ENCODE measurements at regions not wholly inside any gene's neighbourhood (a gene's known extent, or its start where the extent isn't known, plus 50 kb on each side); places are given as distances from the start of the nearest gene placed in this dataset.

GRCh38 chr1:38207275-38207674 lies 160.7 kb upstream of the POU3F1 start:
- H3K4me1 Mint-ChIP-seq = no peaks in the 10 kb centered on the region
- ChIA-PET POLR2A (no interaction called here), CTCF (interaction anchor here (1.3 kb wide), 1 partner anchor 9 kb away, joined by 3 read pairs; no protein-coding TSS in a partner anchor)
- peaks cover 6% of the 10 kb centered on the region for H3K27me3 Mint-ChIP-seq
- no peak overlapping the region for H3K4me3 Mint-ChIP-seq
- H3K27ac Mint-ChIP-seq = no peak overlapping the region
- no peaks in the 10 kb centered on the region for H3K36me3 Mint-ChIP-seq (ENCODE audit: low read depth)
- no peaks in the 10 kb centered on the region for H3K9me3 Mint-ChIP-seq
- no peak for DNase-seq

- Mint-ChIP-seq H3K36me3 (ENCODE audit: low read depth) (no peaks in the 10 kb centered on the region), H3K27me3 (peaks cover 8% of the 10 kb centered on the region), H3K4me1 (no peaks in the 10 kb centered on the region), H3K9me3 (no peaks in the 10 kb centered on the region), H3K27ac (no peak overlapping the region), H3K4me3 (no peak overlapping the region)
- ChIA-PET CTCF (no interaction called here), POLR2A (interaction anchor here (0.6 kb wide), 1 partner anchor 25 kb away, joined by 3 read pairs; no protein-coding TSS in a partner anchor)
- no peak for DNase-seq
Measured at GRCh38 chr1:38204698-38205097, 158.1 kb upstream of the POU3F1 start.

GRCh38 chr1:38203441-38203840 lies 156.8 kb upstream of the POU3F1 start:
- no peak for DNase-seq
- Mint-ChIP-seq H3K4me3 (no peak overlapping the region), H3K9me3 (no peaks in the 10 kb centered on the region), H3K4me1 (no peaks in the 10 kb centered on the region), H3K36me3 (ENCODE audit: low read depth) (no peaks in the 10 kb centered on the region), H3K27ac (no peak overlapping the region), H3K27me3 (peaks cover 14% of the 10 kb centered on the region)
- CTCF ChIA-PET = no interaction called here
- POLR2A ChIA-PET = no interaction called here

- Mint-ChIP-seq H3K36me3 (ENCODE audit: low read depth) (no peaks in the 10 kb centered on the region), H3K4me1 (no peaks in the 10 kb centered on the region), H3K9me3 (no peaks in the 10 kb centered on the region), H3K4me3 (no peak overlapping the region), H3K27ac (no peak overlapping the region), H3K27me3 (peaks cover 14% of the 10 kb centered on the region)
- CTCF ChIA-PET = no interaction called here
- DNase-seq = no peak
- POLR2A ChIA-PET = no interaction called here
Measured at GRCh38 chr1:38201431-38201830, 154.8 kb upstream of the POU3F1 start.

- H3K4me1 Mint-ChIP-seq = no peaks in the 10 kb centered on the region
- no peak for DNase-seq
- H3K9me3 Mint-ChIP-seq = no peaks in the 10 kb centered on the region
- ChIA-PET CTCF (no interaction called here), POLR2A (no interaction called here)
- H3K27me3 Mint-ChIP-seq = peaks cover 14% of the 10 kb centered on the region
- no peaks in the 10 kb centered on the region for H3K36me3 Mint-ChIP-seq (ENCODE audit: low read depth)
- no peak overlapping the region for H3K27ac Mint-ChIP-seq
- no peak overlapping the region for H3K4me3 Mint-ChIP-seq
Measured at GRCh38 chr1:38198621-38199020, 152.0 kb upstream of the POU3F1 start.

GRCh38 chr1:38198099-38198498 lies 151.5 kb upstream of the POU3F1 start:
- Mint-ChIP-seq H3K27me3 (peaks cover 15% of the 10 kb centered on the region), H3K9me3 (no peaks in the 10 kb centered on the region), H3K36me3 (ENCODE audit: low read depth) (no peaks in the 10 kb centered on the region), H3K4me1 (no peaks in the 10 kb centered on the region), H3K27ac (no peak overlapping the region), H3K4me3 (no peak overlapping the region)
- ChIA-PET POLR2A (no interaction called here), CTCF (no interaction called here)
- DNase-seq = no peak

- POLR2A ChIA-PET = no interaction called here
- CTCF ChIA-PET = no interaction called here
- no peaks in the 10 kb centered on the region for H3K4me1 Mint-ChIP-seq
Measured at GRCh38 chr1:38197312-38198061, 150.9 kb upstream of the POU3F1 start.

GRCh38 chr1:38194472-38194871 lies 147.9 kb upstream of the POU3F1 start:
- CTCF ChIA-PET = no interaction called here
- Mint-ChIP-seq H3K27me3 (peaks cover 30% of the 10 kb centered on the region), H3K4me1 (no peaks in the 10 kb centered on the region), H3K27ac (no peak overlapping the region), H3K36me3 (ENCODE audit: low read depth) (no peaks in the 10 kb centered on the region), H3K4me3 (no peak overlapping the region), H3K9me3 (no peaks in the 10 kb centered on the region)
- DNase-seq = no peak
- POLR2A ChIA-PET = no interaction called here

More at GRCh38 chr1:38197312-38198061, 150.9 kb upstream of the POU3F1 start:
- H3K36me3 Mint-ChIP-seq (ENCODE audit: low read depth) = no peaks in the 10 kb centered on the region
- H3K4me3 Mint-ChIP-seq = no peak overlapping the region
- peaks cover 18% of the 10 kb centered on the region for H3K27me3 Mint-ChIP-seq
- H3K27ac Mint-ChIP-seq = no peak overlapping the region
- no peaks in the 10 kb centered on the region for H3K9me3 Mint-ChIP-seq
- DNase-seq = no peak

GRCh38 chr1:38193040-38193439 lies 146.4 kb upstream of the POU3F1 start:
- no peaks in the 10 kb centered on the region for H3K4me1 Mint-ChIP-seq
- H3K36me3 Mint-ChIP-seq (ENCODE audit: low read depth) = no peaks in the 10 kb centered on the region
- H3K9me3 Mint-ChIP-seq = no peaks in the 10 kb centered on the region
- H3K27ac Mint-ChIP-seq = no peak overlapping the region
- DNase-seq = no peak
- peaks cover 27% of the 10 kb centered on the region for H3K27me3 Mint-ChIP-seq
- POLR2A ChIA-PET = no interaction called here
- H3K4me3 Mint-ChIP-seq = no peak overlapping the region
- CTCF ChIA-PET = no interaction called here

- no peak overlapping the region for H3K27ac Mint-ChIP-seq
- DNase-seq = no peak
- no peaks in the 10 kb centered on the region for H3K9me3 Mint-ChIP-seq
- peaks cover 27% of the 10 kb centered on the region for H3K27me3 Mint-ChIP-seq
- H3K4me1 Mint-ChIP-seq = no peaks in the 10 kb centered on the region
- POLR2A ChIA-PET = no interaction called here
- no peaks in the 10 kb centered on the region for H3K36me3 Mint-ChIP-seq (ENCODE audit: low read depth)
- no peak overlapping the region for H3K4me3 Mint-ChIP-seq
- CTCF ChIA-PET = no interaction called here
Measured at GRCh38 chr1:38191461-38191860, 144.9 kb upstream of the POU3F1 start.

- Mint-ChIP-seq H3K27ac (no peak overlapping the region), H3K9me3 (no peaks in the 10 kb centered on the region), H3K4me3 (no peak overlapping the region), H3K27me3 (peaks cover 27% of the 10 kb centered on the region), H3K4me1 (no peaks in the 10 kb centered on the region), H3K36me3 (ENCODE audit: low read depth) (no peaks in the 10 kb centered on the region)
- POLR2A ChIA-PET = no interaction called here
- DNase-seq = no peak
- CTCF ChIA-PET = no interaction called here
Measured at GRCh38 chr1:38190983-38191382, 144.4 kb upstream of the POU3F1 start.

- CTCF ChIA-PET = no interaction called here
- POLR2A ChIA-PET = no interaction called here
- H3K4me3 Mint-ChIP-seq = no peak overlapping the region
- H3K4me1 Mint-ChIP-seq = no peaks in the 10 kb centered on the region
- peaks cover 24% of the 10 kb centered on the region for H3K27me3 Mint-ChIP-seq
- DNase-seq = no peak
- H3K9me3 Mint-ChIP-seq = no peaks in the 10 kb centered on the region
- H3K36me3 Mint-ChIP-seq (ENCODE audit: low read depth) = no peaks in the 10 kb centered on the region
- H3K27ac Mint-ChIP-seq = no peak overlapping the region
Measured at GRCh38 chr1:38187552-38187951, 141.0 kb upstream of the POU3F1 start.

- peak overlapping the region; percentile 10 for H3K27ac Mint-ChIP-seq
- H3K4me1 Mint-ChIP-seq = no peaks in the 10 kb centered on the region
- H3K27me3 Mint-ChIP-seq = peaks cover 17% of the 10 kb centered on the region
- H3K9me3 Mint-ChIP-seq = no peaks in the 10 kb centered on the region
- H3K4me3 Mint-ChIP-seq = no peak overlapping the region
- POLR2A ChIA-PET = no interaction called here
- no peak for DNase-seq
- CTCF ChIA-PET = no interaction called here
- no peaks in the 10 kb centered on the region for H3K36me3 Mint-ChIP-seq (ENCODE audit: low read depth)
Measured at GRCh38 chr1:38186566-38186965, 140.0 kb upstream of the POU3F1 start.

- ChIA-PET CTCF (no interaction called here), POLR2A (no interaction called here)
- Mint-ChIP-seq H3K4me1 (no peaks in the 10 kb centered on the region), H3K9me3 (no peaks in the 10 kb centered on the region), H3K27me3 (peaks cover 12% of the 10 kb centered on the region), H3K27ac (no peak overlapping the region), H3K4me3 (no peak overlapping the region), H3K36me3 (ENCODE audit: low read depth) (no peaks in the 10 kb centered on the region)
- no peak for DNase-seq
Measured at GRCh38 chr1:38185913-38186312, 139.3 kb upstream of the POU3F1 start.

Data from activated CD4-positive, alpha-beta T cell treated with anti-CD3 and anti-CD28 coated beads, Interleukin-2, amount 10 ng/mL, durations not matched to agents 7 days and 5 days (primary cell).